PC-3 (cell line): ENCODE measurements at regions not wholly inside any gene's neighbourhood (a gene's known extent, or its start where the extent isn't known, plus 50 kb on each side); places are given as distances from the start of the nearest gene placed in this dataset.

Experiments used
- ATAC-seq: fragments of 200-7000 bp; cut with Tn5 transposase; 2 replicates; pipeline ENCODE4 v1.9.1; 2020; ENCODE audit warnings: mild to moderate bottlenecking, moderate library complexity
- BruUV-seq: library from RNA; stranded (reverse); fragments of 400-500 nt; replicated peaks from 2 replicates; lab custom pipeline; 2021; lab: Mats Ljungman, UMichigan
- CTCF ChIA-PET: fragments of 300-600 bp; sonication (Branson Sonifier 250); formaldehyde crosslinking; loops from one replicate; lab custom pipeline; 2022; ENCODE audit warnings: antibody characterized with exemption; lab: Charles Lee
- POLR2A ChIA-PET: fragments of 300-600 bp; sonication (Branson Sonifier 250); formaldehyde crosslinking; loops from one replicate; lab custom pipeline; 2022; ENCODE audit warnings: antibody characterized with exemption; ENCODE audit not compliant: unreplicated experiment; lab: Charles Lee
- DNase-seq: peaks from one replicate; pipeline ENCODE4 v3.0.0-alpha.2; 2015
- H2AFZ ChIP-seq: fragments of 300-600 bp; sonication (generic); 2 replicates; pipeline ENCODE4 v1.6.0; 2016; ENCODE audit warnings: antibody characterized with exemption, low read length
- H3F3A ChIP-seq: fragments of 300-600 bp; sonication (generic); one replicate; pipeline ENCODE4 v1.6.0; 2017; ENCODE audit warnings: antibody characterized with exemption, low read length, control low read depth, mild to moderate bottlenecking; ENCODE audit not compliant: unreplicated experiment
- H3K27ac ChIP-seq: fragments of 300-600 bp; sonication (generic); 2 replicates; pipeline ENCODE4 v1.5.1; 2016; ENCODE audit warnings: mild to moderate bottlenecking, low read length
- H3K27me3 ChIP-seq: fragments of 300-600 bp; sonication (generic); 2 replicates; pipeline ENCODE4 v1.6.1; 2016; ENCODE audit warnings: low read length, mixed read lengths
- H3K36me3 ChIP-seq: fragments of 300-600 bp; sonication (generic); 2 replicates; pipeline ENCODE4 v1.6.1; 2016; ENCODE audit warnings: low read depth, mixed run types, low read length, mixed read lengths
- H3K4me1 ChIP-seq: fragments of 300-600 bp; sonication (generic); 2 replicates; pipeline ENCODE4 v1.5.1; 2016; ENCODE audit warnings: low read length; ENCODE audit not compliant: insufficient read depth
- H3K4me2 ChIP-seq: fragments of 300-600 bp; sonication (generic); 2 replicates; pipeline ENCODE4 v1.6.0; 2016; ENCODE audit warnings: low read length
- H3K4me3 ChIP-seq: fragments of 300-600 bp; sonication (generic); 2 replicates; pipeline ENCODE4 v1.5.1; 2016; ENCODE audit warnings: mild to moderate bottlenecking, low read length, mixed read lengths
- H3K79me2 ChIP-seq: fragments of 300-600 bp; sonication (generic); 2 replicates; pipeline ENCODE4 v1.6.1; 2017; ENCODE audit warnings: low read length, mixed read lengths
- H3K9ac ChIP-seq: fragments of 300-600 bp; sonication (generic); 2 replicates; pipeline ENCODE4 v1.6.0; 2016; ENCODE audit warnings: mild to moderate bottlenecking, low read length
- H3K9me2 ChIP-seq: fragments of 300-600 bp; sonication (generic); replicated peaks from 2 replicates; pipeline ENCODE4 v1.6.1; 2016; ENCODE audit warnings: mixed run types, low read length, mixed read lengths
- H3K9me3 ChIP-seq: fragments of 300-600 bp; sonication (generic); 2 replicates; pipeline ENCODE4 v1.6.1; 2016; ENCODE audit warnings: low read length, mixed read lengths
- H4K20me1 ChIP-seq: fragments of 300-600 bp; sonication (generic); 2 replicates; pipeline ENCODE4 v1.6.1; 2016; ENCODE audit warnings: low read length, mixed read lengths
- CTCF ChIP-seq: fragments of 300-600 bp; sonication (generic); conservative IDR thresholded peaks from 2 replicates; pipeline ENCODE4 v1.5.1; 2017; ENCODE audit warnings: antibody characterized with exemption, low read depth, mild to moderate bottlenecking, low read length
- EZH2 ChIP-seq: fragments of 300-600 bp; sonication (generic); IDR thresholded peaks from one replicate; pipeline ENCODE4 v1.6.1; 2017; ENCODE audit warnings: antibody characterized with exemption, mild to moderate bottlenecking, low read length; ENCODE audit not compliant: unreplicated experiment
- EZH2phosphoT487 ChIP-seq: fragments of 300-600 bp; sonication (generic); IDR thresholded peaks from 2 replicates; pipeline ENCODE4 v1.6.1; 2018; ENCODE audit warnings: mild to moderate bottlenecking, antibody characterized with exemption, low read length, borderline replicate concordance
- intact Hi-C: fragments of 100-400 bp; cut with micrococcal nuclease; formaldehyde crosslinking; loops from 2 replicates; pipeline ENCODE4 v1.9.0; 2023

- H3K9me3 ChIP-seq: no peaks in the 10 kb centered on the region
- H4K20me1 ChIP-seq: no peaks in the 10 kb centered on the region
- no peaks in the 10 kb centered on the region for H3K79me2 ChIP-seq
- DNase-seq (no peak), ATAC-seq (no peak)
- ChIA-PET CTCF (no interaction called here), POLR2A (no interaction called here)
- H3K4me3 ChIP-seq: no peak overlapping the region
- H3K4me2 ChIP-seq: no peak overlapping the region
- H3K27ac ChIP-seq: no peak overlapping the region
- H3K9me2 ChIP-seq: no peaks in the 10 kb centered on the region
- H3K27me3 ChIP-seq: no peaks in the 10 kb centered on the region
- intact Hi-C loops: no loop called here
- TF ChIP-seq CTCF (no peak), EZH2phosphoT487 (no peak), EZH2 (no peak)
- no peaks in the 10 kb centered on the region for H3F3A ChIP-seq
- H2AFZ ChIP-seq: no peak overlapping the region
- no TSS peak for BruUV-seq
- no peaks in the 10 kb centered on the region for H3K36me3 ChIP-seq
- H3K4me1 ChIP-seq: peaks cover 20% of the 10 kb centered on the region
- no peak overlapping the region for H3K9ac ChIP-seq
These were observed 239.9 kb upstream of the TTC14 start for GRCh38 chr3:180362081-180362480.

GRCh38 chr3:180375831-180376230 lies 226.1 kb upstream of the TTC14 start:
- H3K4me2 ChIP-seq: no peak overlapping the region
- H3K4me3 ChIP-seq: no peak overlapping the region
- BruUV-seq: no TSS peak
- peak overlapping the region; percentile 38; the same call in 1 of the 2 replicates for H2AFZ ChIP-seq
- no peaks in the 10 kb centered on the region for H3K4me1 ChIP-seq
- no peaks in the 10 kb centered on the region for H3K79me2 ChIP-seq
- intact Hi-C loops: no loop called here
- ATAC-seq (no peak), DNase-seq (no peak)
- H3K9ac ChIP-seq: no peak overlapping the region
- H3K27me3 ChIP-seq: no peaks in the 10 kb centered on the region
- no peak overlapping the region for H3K27ac ChIP-seq
- H4K20me1 ChIP-seq: no peaks in the 10 kb centered on the region
- H3F3A ChIP-seq: no peaks in the 10 kb centered on the region
- no peaks in the 10 kb centered on the region; the same call in 1 of the 2 replicates for H3K9me2 ChIP-seq
- ChIA-PET CTCF (no interaction called here), POLR2A (no interaction called here)
- no peak for TF ChIP-seq EZH2phosphoT487
- TF ChIP-seq CTCF: no peak
- TF ChIP-seq EZH2: no peak
- no peaks in the 10 kb centered on the region for H3K9me3 ChIP-seq
- H3K36me3 ChIP-seq: no peaks in the 10 kb centered on the region

GRCh38 chr3:180378496-180378895 lies 223.5 kb upstream of the TTC14 start:
- Histone ChIP-seq H3K36me3 (no peaks in the 10 kb centered on the region), H3K27ac (no peak overlapping the region), H3K4me2 (no peak overlapping the region), H3K79me2 (no peaks in the 10 kb centered on the region), H3K9ac (no peak overlapping the region), H3F3A (no peaks in the 10 kb centered on the region), H4K20me1 (no peaks in the 10 kb centered on the region), H3K4me3 (no peak overlapping the region), H3K9me2 (no peaks in the 10 kb centered on the region; the same call in 1 of the 2 replicates), H3K4me1 (peaks cover 15% of the 10 kb centered on the region), H3K9me3 (no peaks in the 10 kb centered on the region), H3K27me3 (no peaks in the 10 kb centered on the region), H2AFZ (no peak overlapping the region)
- BruUV-seq: no TSS peak
- CTCF ChIA-PET: no interaction called here
- POLR2A ChIA-PET: no interaction called here
- DNase-seq (no peak), ATAC-seq (no peak)
- TF ChIP-seq EZH2phosphoT487 (no peak), CTCF (no peak), EZH2 (no peak)
- intact Hi-C loops: no loop called here
